ENCODE measurements at regions not wholly inside any gene's neighbourhood (a gene's known extent, or its start where the extent isn't known, plus 50 kb on each side); places are given as distances from the start of the nearest gene placed in this dataset.

GRCh38 chr1:38263438-38263837 is 216.8 kb upstream of the POU3F1 start:
- Histone ChIP-seq H3K9me2 (replicated peaks; ENCODE audit: control insufficient read depth, low read length) (no peaks in the 10 kb centered on the region), H3K27ac (ENCODE audit: low read depth, low read length) (no peak overlapping the region), H3F3A (ENCODE audit: control insufficient read depth, insufficient read depth) (no peaks in the 10 kb centered on the region), H3K9me3 (ENCODE audit: control insufficient read depth, insufficient read depth, low read length) (no peaks in the 10 kb centered on the region), H3K27me3 (ENCODE audit: control insufficient read depth, low read length) (peaks cover 16% of the 10 kb centered on the region), H3K4me2 (ENCODE audit: low read length) (no peak overlapping the region), H3K79me2 (ENCODE audit: control insufficient read depth, low read length) (no peaks in the 10 kb centered on the region), H3K4me3 (ENCODE audit: low read length) (no peak overlapping the region), H4K20me1 (ENCODE audit: control insufficient read depth, insufficient read depth, low read depth, low read length) (no peaks in the 10 kb centered on the region), H3K36me3 (ENCODE audit: control insufficient read depth, low read length) (no peaks in the 10 kb centered on the region), H3K4me1 (ENCODE audit: control insufficient read depth, low read length) (no peaks in the 10 kb centered on the region)
- TF ChIP-seq CTCF (IDR thresholded peaks at IDR 0.05; ENCODE audit: low read depth, low read length, poor library complexity, severe bottlenecking) (no peak), EZH2phosphoT487 (IDR thresholded peaks at IDR 0.05; ENCODE audit: borderline replicate concordance, low read length) (no peak)

GRCh38 chr1:38261574-38261973 is 215.0 kb upstream of the POU3F1 start:
- Histone ChIP-seq H4K20me1 (ENCODE audit: control insufficient read depth, insufficient read depth, low read depth, low read length) (no peaks in the 10 kb centered on the region), H3K79me2 (ENCODE audit: control insufficient read depth, low read length) (no peaks in the 10 kb centered on the region), H3K4me3 (ENCODE audit: low read length) (no peak overlapping the region), H3K9me3 (ENCODE audit: control insufficient read depth, insufficient read depth, low read length) (no peaks in the 10 kb centered on the region), H3K4me2 (ENCODE audit: low read length) (no peak overlapping the region), H3K36me3 (ENCODE audit: control insufficient read depth, low read length) (no peaks in the 10 kb centered on the region), H3K9me2 (replicated peaks; ENCODE audit: control insufficient read depth, low read length) (no peaks in the 10 kb centered on the region), H3K27me3 (ENCODE audit: control insufficient read depth, low read length) (peaks cover 15% of the 10 kb centered on the region), H3K27ac (ENCODE audit: low read depth, low read length) (no peak overlapping the region), H3K4me1 (ENCODE audit: control insufficient read depth, low read length) (no peaks in the 10 kb centered on the region), H3F3A (ENCODE audit: control insufficient read depth, insufficient read depth) (no peaks in the 10 kb centered on the region)
- TF ChIP-seq CTCF (IDR thresholded peaks at IDR 0.05; ENCODE audit: low read depth, low read length, poor library complexity, severe bottlenecking) = no peak
- no peak for TF ChIP-seq EZH2phosphoT487 (IDR thresholded peaks at IDR 0.05; ENCODE audit: borderline replicate concordance, low read length)

GRCh38 chr1:38258085-38258627 is 211.6 kb upstream of the POU3F1 start:
- TF ChIP-seq EZH2phosphoT487 (IDR thresholded peaks at IDR 0.05; ENCODE audit: borderline replicate concordance, low read length) = no peak
- no peak for TF ChIP-seq CTCF (IDR thresholded peaks at IDR 0.05; ENCODE audit: low read depth, low read length, poor library complexity, severe bottlenecking)
- no peaks in the 10 kb centered on the region for H3K36me3 ChIP-seq (ENCODE audit: control insufficient read depth, low read length)

More at GRCh38 chr1:38258085-38258627, 211.6 kb upstream of the POU3F1 start:
- H3K4me3 ChIP-seq (ENCODE audit: low read length) = no peak overlapping the region
- no peaks in the 10 kb centered on the region for H3K79me2 ChIP-seq (ENCODE audit: control insufficient read depth, low read length)
- H4K20me1 ChIP-seq (ENCODE audit: control insufficient read depth, insufficient read depth, low read depth, low read length) = no peaks in the 10 kb centered on the region
- no peaks in the 10 kb centered on the region for H3K9me2 ChIP-seq (replicated peaks; ENCODE audit: control insufficient read depth, low read length)
- H3K9me3 ChIP-seq (ENCODE audit: control insufficient read depth, insufficient read depth, low read length) = no peaks in the 10 kb centered on the region
- H3K27ac ChIP-seq (ENCODE audit: low read depth, low read length) = no peak overlapping the region
- H3K4me2 ChIP-seq (ENCODE audit: low read length) = no peak overlapping the region
- no peaks in the 10 kb centered on the region for H3F3A ChIP-seq (ENCODE audit: control insufficient read depth, insufficient read depth)
- no peaks in the 10 kb centered on the region for H3K4me1 ChIP-seq (ENCODE audit: control insufficient read depth, low read length)
- H3K27me3 ChIP-seq (ENCODE audit: control insufficient read depth, low read length) = peaks cover 9% of the 10 kb centered on the region; the same call in 1 of the 2 replicates

Data from DOHH2 (cell line).